WTC11 (cell line): ENCODE measurements at regions not wholly inside any gene's neighbourhood (a gene's known extent, or its start where the extent isn't known, plus 50 kb on each side); places are given as distances from the start of the nearest gene placed in this dataset.

ENCODE experiments used
- ATAC-seq: fragments of 200-7000 bp; cut with Tn5 transposase; 2 replicates; pipeline ENCODE4 v1.10.0; 2021; ENCODE audit warnings: mild to moderate bottlenecking, moderate library complexity
- CTCF ChIA-PET: fragments of 300-600 bp; sonication (Branson Sonifier 250); formaldehyde crosslinking; loops from one replicate; lab custom pipeline; 2021; ENCODE audit warnings: antibody characterized with exemption; lab: Charles Lee
- POLR2A ChIA-PET: fragments of 350-600 bp; sonication (Branson Sonifier 250); formaldehyde crosslinking; loops from one replicate; lab custom pipeline; 2021; ENCODE audit warnings: antibody characterized with exemption; lab: Charles Lee
- DNase-seq: peaks from one replicate; pipeline ENCODE4 v3.0.0; 2021; ENCODE audit warnings: low spot score
- H3K27ac Mint-ChIP-seq: 2 replicates; pipeline ENCODE4 v1.8.0; 2021; ENCODE audit warnings: mixed read lengths
- H3K27me3 Mint-ChIP-seq: 2 replicates; pipeline ENCODE4 v1.8.0; 2021; ENCODE audit warnings: low read depth, mild to moderate bottlenecking, moderate library complexity, mixed read lengths
- H3K36me3 Mint-ChIP-seq: 2 replicates; pipeline ENCODE4 v1.8.0; 2021; ENCODE audit warnings: mixed read lengths
- H3K4me1 Mint-ChIP-seq: 2 replicates; pipeline ENCODE4 v1.8.0; 2022; ENCODE audit warnings: mixed read lengths
- H3K4me3 Mint-ChIP-seq: 2 replicates; pipeline ENCODE4 v1.8.0; 2021; ENCODE audit warnings: mild to moderate bottlenecking, moderate library complexity, mixed read lengths
- H3K9me3 Mint-ChIP-seq: 2 replicates; pipeline ENCODE4 v1.8.0; 2021; ENCODE audit warnings: mixed read lengths
- CBFB ChIP-seq: sonication (generic); formaldehyde crosslinking; IDR thresholded peaks from 2 replicates; pipeline ENCODE4 v1.8.1; 2022; ENCODE audit warnings: mild to moderate bottlenecking, low read depth, missing genetic modification reagents
- CREB1 ChIP-seq: sonication (generic); formaldehyde crosslinking; IDR thresholded peaks from 2 replicates; pipeline ENCODE4 v1.8.0; 2023; ENCODE audit warnings: mild to moderate bottlenecking, missing genetic modification reagents
- E2F4 ChIP-seq: sonication (generic); formaldehyde crosslinking; IDR thresholded peaks from 2 replicates; pipeline ENCODE4 v1.8.1; 2022; ENCODE audit warnings: low read depth, mild to moderate bottlenecking, moderate library complexity, missing genetic modification reagents, borderline replicate concordance
- ESRRA ChIP-seq: sonication (generic); formaldehyde crosslinking; IDR thresholded peaks from 2 replicates; pipeline ENCODE4 v1.8.1; 2022; ENCODE audit warnings: mild to moderate bottlenecking, missing genetic modification reagents, borderline replicate concordance
- FOXK1 ChIP-seq: sonication (generic); formaldehyde crosslinking; IDR thresholded peaks from 2 replicates; pipeline ENCODE4 v1.8.0; 2022; ENCODE audit warnings: mild to moderate bottlenecking, moderate library complexity, missing genetic modification reagents
- GABPB1 ChIP-seq: sonication (generic); formaldehyde crosslinking; IDR thresholded peaks from 2 replicates; pipeline ENCODE4 v1.8.1; 2023; ENCODE audit warnings: mild to moderate bottlenecking, missing genetic modification reagents
- IRF2 ChIP-seq: sonication (generic); formaldehyde crosslinking; IDR thresholded peaks from 2 replicates; pipeline ENCODE4 v1.8.0; 2022; ENCODE audit warnings: low read depth, missing genetic modification reagents, borderline replicate concordance
- NFATC4 ChIP-seq: fragments of 250-450 bp; sonication (Bioruptor Pico); IDR thresholded peaks from 2 replicates; pipeline ENCODE4 v1.9.0; 2021; ENCODE audit warnings: mild to moderate bottlenecking
- NR2C2 ChIP-seq: sonication (generic); formaldehyde crosslinking; IDR thresholded peaks from 2 replicates; pipeline ENCODE4 v1.8.0; 2022; ENCODE audit warnings: mild to moderate bottlenecking, missing genetic modification reagents
- PRDM15 ChIP-seq: sonication (generic); formaldehyde crosslinking; IDR thresholded peaks from 2 replicates; pipeline ENCODE4 v1.8.0; 2022; ENCODE audit warnings: missing genetic modification reagents
- ZNF396 ChIP-seq: fragments of 250-450 bp; sonication (Bioruptor Pico); IDR thresholded peaks from 2 replicates; pipeline ENCODE4 v1.8.0; 2021; ENCODE audit warnings: mild to moderate bottlenecking, moderate library complexity, borderline replicate concordance
- ZNF423 ChIP-seq: fragments of 250-450 bp; sonication (Bioruptor Pico); IDR thresholded peaks from 2 replicates; pipeline ENCODE4 v2.1.2; 2022; ENCODE audit warnings: mild to moderate bottlenecking, moderate library complexity
- ZNF671 ChIP-seq: fragments of 250-450 bp; sonication (Bioruptor Pico); IDR thresholded peaks from 2 replicates; pipeline ENCODE4 v1.8.0; 2021; ENCODE audit warnings: mild to moderate bottlenecking
- TF ChIP-seq, protein P1 (sequence below): sonication (generic); formaldehyde crosslinking; IDR thresholded peaks from 2 replicates; pipeline ENCODE4 v1.8.0; 2022; ENCODE audit warnings: mild to moderate bottlenecking, missing genetic modification reagents
- TF ChIP-seq, protein P2 (sequence below): sonication (generic); formaldehyde crosslinking; IDR thresholded peaks from 2 replicates; pipeline ENCODE4 v1.8.0; 2023; ENCODE audit warnings: mild to moderate bottlenecking, missing genetic modification reagents
- TF ChIP-seq, protein P3 (sequence below): sonication (generic); formaldehyde crosslinking; IDR thresholded peaks from 2 replicates; pipeline ENCODE4 v1.8.0; 2023; ENCODE audit warnings: missing genetic modification reagents

DNA sequence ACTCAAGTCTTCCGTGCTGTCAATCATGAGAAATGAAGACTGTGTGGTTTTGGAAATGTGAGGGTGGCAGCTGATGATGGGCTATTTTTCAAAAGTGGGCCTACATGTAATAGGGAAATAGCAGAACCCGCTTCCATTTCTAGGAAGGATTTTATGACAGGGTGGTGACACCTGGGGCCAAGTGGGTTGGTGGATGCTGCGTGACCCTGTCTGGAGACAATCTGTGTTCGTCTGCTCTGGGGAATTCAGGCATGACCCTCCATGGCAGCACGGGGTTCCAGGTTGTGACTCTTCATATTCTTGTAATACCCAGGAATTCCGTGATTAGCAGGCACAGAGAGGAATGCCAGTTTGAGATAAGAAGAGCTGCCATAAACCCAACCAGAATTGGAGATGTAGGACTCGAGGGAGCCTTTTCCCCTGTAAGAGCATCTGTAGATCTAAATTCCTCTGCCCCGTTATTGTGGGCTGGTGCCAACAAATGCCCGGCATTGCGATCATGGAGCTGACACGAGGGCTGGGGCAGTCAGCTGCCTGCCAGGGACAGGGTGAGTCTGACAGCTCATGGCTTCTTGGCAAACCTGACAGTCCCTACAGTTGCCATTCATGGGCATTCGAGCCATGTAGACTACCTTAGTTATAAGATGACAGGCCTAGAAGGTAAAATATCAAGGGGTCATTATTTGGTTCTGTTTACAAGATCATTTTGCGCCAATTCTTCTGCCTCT, 279.7 kb downstream of the GADD45G start:
- TF ChIP-seq IRF2 (no peak), NR2C2 (CRISPR knock-in tag) (no peak), ZNF396 (CRISPR knock-in tag) (no peak), CBFB (CRISPR knock-in tag) (no peak), FOXK1 (CRISPR knock-in tag) (no peak), E2F4 (CRISPR knock-in tag) (no peak)
- TF ChIP-seq, protein P1, sequence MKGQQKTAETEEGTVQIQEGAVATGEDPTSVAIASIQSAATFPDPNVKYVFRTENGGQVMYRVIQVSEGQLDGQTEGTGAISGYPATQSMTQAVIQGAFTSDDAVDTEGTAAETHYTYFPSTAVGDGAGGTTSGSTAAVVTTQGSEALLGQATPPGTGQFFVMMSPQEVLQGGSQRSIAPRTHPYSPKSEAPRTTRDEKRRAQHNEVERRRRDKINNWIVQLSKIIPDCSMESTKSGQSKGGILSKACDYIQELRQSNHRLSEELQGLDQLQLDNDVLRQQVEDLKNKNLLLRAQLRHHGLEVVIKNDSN (CRISPR knock-in tag), result no peak
- H3K4me3 Mint-ChIP-seq, result no peak overlapping the region
- H3K27ac Mint-ChIP-seq, result no peak overlapping the region
- POLR2A ChIA-PET, result no interaction called here
- H3K27me3 Mint-ChIP-seq, result 0 out of 2 replicates have a peak, but pooled peaks cover 2% of the 10 kb centered on the region
- no peak for ATAC-seq
- CTCF ChIA-PET, result no interaction called here
- DNase-seq, result no peak
- H3K4me1 Mint-ChIP-seq, result peaks cover 7% of the 10 kb centered on the region
- H3K36me3 Mint-ChIP-seq, result peaks cover under 1% of the 10 kb centered on the region; the same call in 1 of the 2 replicates
- peaks cover 7% of the 10 kb centered on the region for H3K9me3 Mint-ChIP-seq

DNA sequence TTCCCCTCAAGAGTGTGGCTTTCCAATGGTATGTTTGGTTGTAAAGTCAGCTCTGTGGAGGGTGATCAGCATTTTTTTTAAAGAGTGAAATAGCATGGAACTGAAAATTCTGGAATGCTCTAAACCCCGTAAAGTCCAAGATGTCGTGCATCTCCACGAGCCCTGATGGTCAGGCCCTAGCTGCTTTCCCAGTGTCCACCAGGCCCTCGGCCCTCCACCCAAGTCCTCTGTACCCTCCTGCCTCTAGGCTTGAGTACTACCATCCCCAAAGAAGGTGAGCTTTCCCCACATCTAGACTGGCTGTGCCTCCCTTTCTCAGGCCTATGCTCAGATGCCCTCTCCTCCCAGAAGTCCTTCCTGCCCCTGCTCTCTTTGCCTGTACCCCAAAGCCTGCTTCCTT, 280.3 kb downstream of the GADD45G start:
- Mint-ChIP-seq H3K27ac (no peak overlapping the region), H3K9me3 (peaks cover 14% of the 10 kb centered on the region), H3K4me1 (peaks cover 9% of the 10 kb centered on the region), H3K4me3 (no peak overlapping the region), H3K27me3 (0 out of 2 replicates have a peak, but pooled peaks cover 2% of the 10 kb centered on the region), H3K36me3 (peaks cover 6% of the 10 kb centered on the region; the same call in 1 of the 2 replicates)
- ATAC-seq (no peak), DNase-seq (no peak)
- CTCF ChIA-PET, result no interaction called here
- TF ChIP-seq, protein P2, sequence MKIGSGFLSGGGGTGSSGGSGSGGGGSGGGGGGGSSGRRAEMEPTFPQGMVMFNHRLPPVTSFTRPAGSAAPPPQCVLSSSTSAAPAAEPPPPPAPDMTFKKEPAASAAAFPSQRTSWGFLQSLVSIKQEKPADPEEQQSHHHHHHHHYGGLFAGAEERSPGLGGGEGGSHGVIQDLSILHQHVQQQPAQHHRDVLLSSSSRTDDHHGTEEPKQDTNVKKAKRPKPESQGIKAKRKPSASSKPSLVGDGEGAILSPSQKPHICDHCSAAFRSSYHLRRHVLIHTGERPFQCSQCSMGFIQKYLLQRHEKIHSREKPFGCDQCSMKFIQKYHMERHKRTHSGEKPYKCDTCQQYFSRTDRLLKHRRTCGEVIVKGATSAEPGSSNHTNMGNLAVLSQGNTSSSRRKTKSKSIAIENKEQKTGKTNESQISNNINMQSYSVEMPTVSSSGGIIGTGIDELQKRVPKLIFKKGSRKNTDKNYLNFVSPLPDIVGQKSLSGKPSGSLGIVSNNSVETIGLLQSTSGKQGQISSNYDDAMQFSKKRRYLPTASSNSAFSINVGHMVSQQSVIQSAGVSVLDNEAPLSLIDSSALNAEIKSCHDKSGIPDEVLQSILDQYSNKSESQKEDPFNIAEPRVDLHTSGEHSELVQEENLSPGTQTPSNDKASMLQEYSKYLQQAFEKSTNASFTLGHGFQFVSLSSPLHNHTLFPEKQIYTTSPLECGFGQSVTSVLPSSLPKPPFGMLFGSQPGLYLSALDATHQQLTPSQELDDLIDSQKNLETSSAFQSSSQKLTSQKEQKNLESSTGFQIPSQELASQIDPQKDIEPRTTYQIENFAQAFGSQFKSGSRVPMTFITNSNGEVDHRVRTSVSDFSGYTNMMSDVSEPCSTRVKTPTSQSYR (CRISPR knock-in tag), result no peak
- TF ChIP-seq PRDM15 (CRISPR knock-in tag) (no peak), ESRRA (no peak), GABPB1 (CRISPR knock-in tag) (no peak), NFATC4 (no peak), ZNF671 (no peak), ZNF423 (CRISPR knock-in tag) (no peak), CREB1 (CRISPR knock-in tag) (no peak)
- TF ChIP-seq, protein P3, sequence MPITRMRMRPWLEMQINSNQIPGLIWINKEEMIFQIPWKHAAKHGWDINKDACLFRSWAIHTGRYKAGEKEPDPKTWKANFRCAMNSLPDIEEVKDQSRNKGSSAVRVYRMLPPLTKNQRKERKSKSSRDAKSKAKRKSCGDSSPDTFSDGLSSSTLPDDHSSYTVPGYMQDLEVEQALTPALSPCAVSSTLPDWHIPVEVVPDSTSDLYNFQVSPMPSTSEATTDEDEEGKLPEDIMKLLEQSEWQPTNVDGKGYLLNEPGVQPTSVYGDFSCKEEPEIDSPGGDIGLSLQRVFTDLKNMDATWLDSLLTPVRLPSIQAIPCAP (CRISPR knock-in tag), result no peak
- POLR2A ChIA-PET, result no interaction called here
